ENCODE measurements at regions not wholly inside any gene's neighbourhood (a gene's known extent, or its start where the extent isn't known, plus 50 kb on each side); places are given as distances from the start of the nearest gene placed in this dataset.

DNA sequence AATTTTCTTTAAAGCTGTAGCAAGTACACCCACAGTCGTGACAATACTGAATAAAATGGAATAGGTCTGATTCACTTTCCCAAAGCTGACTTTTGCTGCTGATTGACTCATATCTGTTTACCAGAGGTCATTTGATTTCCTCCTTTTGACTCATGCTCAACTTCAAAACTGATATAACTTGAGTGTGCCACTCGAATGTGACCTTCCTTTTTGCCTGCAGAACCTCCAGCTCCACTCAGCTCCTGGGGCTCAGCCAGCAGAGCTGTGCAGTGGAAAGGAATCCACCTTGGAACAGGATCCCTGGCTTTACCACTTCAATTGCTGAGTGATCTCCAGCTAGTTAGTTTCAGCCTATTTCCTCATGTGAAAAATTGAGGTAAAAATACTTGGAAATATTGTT, 84.1 kb downstream of the FEM1C start:
- H3K9ac ChIP-seq (ENCODE audit: low read length), result no peak overlapping the region
- no peaks in the 10 kb centered on the region for H3K4me1 ChIP-seq (ENCODE audit: insufficient read depth, low read length, severe bottlenecking)
- H3K36me3 ChIP-seq (ENCODE audit: insufficient read depth, low read length), result no peaks in the 10 kb centered on the region
- no peaks in the 10 kb centered on the region for H3K9me2 ChIP-seq (ENCODE audit: low read depth, low read length)
- TF ChIP-seq CTCF (IDR thresholded peaks at IDR 0.05; ENCODE audit: low read length) (no peak), EZH2 (IDR thresholded peaks at IDR 0.05; ENCODE audit: borderline replicate concordance, low read length) (no peak)
- H3K27me3 ChIP-seq (ENCODE audit: insufficient read depth, low read length), result no peaks in the 10 kb centered on the region; the same call in 1 of the 2 replicates
- H3K4me2 ChIP-seq (ENCODE audit: low read length), result no peak overlapping the region
- H3F3A ChIP-seq (ENCODE audit: insufficient read depth, low read length), result no peaks in the 10 kb centered on the region
- no peaks in the 10 kb centered on the region for H3K79me2 ChIP-seq (ENCODE audit: insufficient read depth, low read length)
- H3K27ac ChIP-seq (ENCODE audit: low read depth, low read length, poor library complexity, severe bottlenecking), result no peak overlapping the region
- H4K20me1 ChIP-seq (ENCODE audit: insufficient read depth, low read length), result no peaks in the 10 kb centered on the region
- no peak overlapping the region for H2AFZ ChIP-seq (ENCODE audit: low read length)
- no peak overlapping the region for H3K4me3 ChIP-seq (ENCODE audit: low read depth, low read length, poor library complexity, severe bottlenecking)
- no peaks in the 10 kb centered on the region for H3K9me3 ChIP-seq (ENCODE audit: low read length)

DNA sequence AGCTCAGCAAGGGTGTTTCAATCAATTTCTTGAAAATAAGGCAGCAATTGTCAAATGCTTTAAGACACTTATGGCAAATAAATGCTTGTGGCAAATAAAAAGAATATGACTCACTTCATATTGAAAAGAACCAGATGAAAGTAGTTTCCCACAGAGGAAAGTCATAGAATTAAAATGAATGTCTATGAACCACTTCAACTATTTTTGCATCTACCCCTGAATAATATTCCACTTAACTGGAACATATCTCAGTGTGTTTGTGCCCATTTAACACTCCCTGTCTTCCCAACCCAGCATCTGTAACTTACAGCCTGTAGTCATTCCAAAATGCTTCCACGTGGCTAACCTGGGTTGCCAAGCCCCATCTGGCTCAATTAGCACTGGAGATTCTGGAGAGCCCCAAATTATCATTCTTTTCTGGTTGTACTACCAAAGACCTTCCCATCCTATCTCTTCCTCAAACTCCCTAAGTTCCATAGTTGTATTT, 84.7 kb downstream of the FEM1C start:
- no peak overlapping the region for H3K27ac ChIP-seq (ENCODE audit: low read depth, low read length, poor library complexity, severe bottlenecking)
- H3K79me2 ChIP-seq (ENCODE audit: insufficient read depth, low read length), result no peaks in the 10 kb centered on the region
- no peaks in the 10 kb centered on the region for H3K36me3 ChIP-seq (ENCODE audit: insufficient read depth, low read length)
- H3K4me1 ChIP-seq (ENCODE audit: insufficient read depth, low read length, severe bottlenecking), result no peaks in the 10 kb centered on the region
- H2AFZ ChIP-seq (ENCODE audit: low read length), result no peak overlapping the region
- H3K4me3 ChIP-seq (ENCODE audit: low read depth, low read length, poor library complexity, severe bottlenecking), result no peak overlapping the region
- no peaks in the 10 kb centered on the region for H3F3A ChIP-seq (ENCODE audit: insufficient read depth, low read length)
- no peak overlapping the region for H3K4me2 ChIP-seq (ENCODE audit: low read length)
- no peaks in the 10 kb centered on the region for H4K20me1 ChIP-seq (ENCODE audit: insufficient read depth, low read length)
- H3K27me3 ChIP-seq (ENCODE audit: insufficient read depth, low read length), result no peaks in the 10 kb centered on the region; the same call in 1 of the 2 replicates
- H3K9me2 ChIP-seq (ENCODE audit: low read depth, low read length), result no peaks in the 10 kb centered on the region
- no peak for TF ChIP-seq CTCF (IDR thresholded peaks at IDR 0.05; ENCODE audit: low read length)
- no peak for TF ChIP-seq EZH2 (IDR thresholded peaks at IDR 0.05; ENCODE audit: borderline replicate concordance, low read length)
- H3K9me3 ChIP-seq (ENCODE audit: low read length), result no peaks in the 10 kb centered on the region
- no peak overlapping the region for H3K9ac ChIP-seq (ENCODE audit: low read length)

GRCh38 chr5:115458416-115458815, 86.2 kb downstream of the FEM1C start:
- H3K4me2 ChIP-seq (ENCODE audit: low read length), result no peak overlapping the region
- no peaks in the 10 kb centered on the region for H3K4me1 ChIP-seq (ENCODE audit: insufficient read depth, low read length, severe bottlenecking)

More at GRCh38 chr5:115458416-115458815, 86.2 kb downstream of the FEM1C start:
- Histone ChIP-seq H3K9me2 (ENCODE audit: low read depth, low read length) (no peaks in the 10 kb centered on the region), H3K79me2 (ENCODE audit: insufficient read depth, low read length) (no peaks in the 10 kb centered on the region), H2AFZ (ENCODE audit: low read length) (no peak overlapping the region), H3K27me3 (ENCODE audit: insufficient read depth, low read length) (no peaks in the 10 kb centered on the region; the same call in 1 of the 2 replicates), H4K20me1 (ENCODE audit: insufficient read depth, low read length) (no peaks in the 10 kb centered on the region), H3K9ac (ENCODE audit: low read length) (no peak overlapping the region), H3K4me3 (ENCODE audit: low read depth, low read length, poor library complexity, severe bottlenecking) (no peak overlapping the region), H3K36me3 (ENCODE audit: insufficient read depth, low read length) (no peaks in the 10 kb centered on the region), H3K9me3 (ENCODE audit: low read length) (no peaks in the 10 kb centered on the region), H3F3A (ENCODE audit: insufficient read depth, low read length) (no peaks in the 10 kb centered on the region), H3K27ac (ENCODE audit: low read depth, low read length, poor library complexity, severe bottlenecking) (no peak overlapping the region)
- TF ChIP-seq EZH2 (IDR thresholded peaks at IDR 0.05; ENCODE audit: borderline replicate concordance, low read length), result no peak
- no peak for TF ChIP-seq CTCF (IDR thresholded peaks at IDR 0.05; ENCODE audit: low read length)

Measured in OCI-LY1 (cell line).